Mesenchymal stem cell (in vitro differentiated cells and primary cell): ENCODE measurements at regions not wholly inside any gene's neighbourhood (a gene's known extent, or its start where the extent isn't known, plus 50 kb on each side); places are given as distances from the start of the nearest gene placed in this dataset.

Experiments used
- DNase-seq: peaks from one replicate; pipeline ENCODE4 v3.0.0-alpha.2; 2013
- H2AFZ ChIP-seq: one replicate; pipeline ENCODE4 v1.6.1; 2013; ENCODE audit warnings: low read depth, mild to moderate bottlenecking, control low read depth, inconsistent platforms, low read length, moderate library complexity
- H2AK5ac ChIP-seq: 2 replicates; pipeline ENCODE4 v1.6.1; 2013; ENCODE audit warnings: low read length, moderate library complexity, mild to moderate bottlenecking, inconsistent platforms; ENCODE audit not compliant: severe bottlenecking
- H2BK120ac ChIP-seq: one replicate; pipeline ENCODE4 v1.6.1; 2013; ENCODE audit warnings: low read depth, mild to moderate bottlenecking, inconsistent platforms, low read length, moderate library complexity
- H2BK12ac ChIP-seq, 2 experiments: one replicate each; pipeline ENCODE4 v1.6.1; 2013; ENCODE audit warnings: inconsistent platforms in 2 of 2, low read length in 2 of 2, mild to moderate bottlenecking in 2 of 2, moderate library complexity in 2 of 2, control low read depth in 1 of 2
- H2BK15ac ChIP-seq: one replicate; pipeline ENCODE4 v1.6.1; 2013; ENCODE audit warnings: mild to moderate bottlenecking, low read depth, inconsistent platforms; ENCODE audit not compliant: poor library complexity, severe bottlenecking
- H2BK5ac ChIP-seq: 2 replicates; pipeline ENCODE4 v1.6.1; 2013; ENCODE audit warnings: low read depth, mild to moderate bottlenecking, low read length, control low read depth, inconsistent platforms; ENCODE audit not compliant: poor library complexity, severe bottlenecking
- H3K14ac ChIP-seq, 2 experiments: one replicate each; pipeline ENCODE4 v1.6.1; 2013; ENCODE audit warnings: inconsistent platforms in 2 of 2, low read length in 2 of 2, control low read depth in 1 of 2, mild to moderate bottlenecking in 1 of 2, moderate library complexity in 1 of 2
- H3K18ac ChIP-seq, 2 experiments: one replicate each; pipeline ENCODE4 v1.6.1; 2013; ENCODE audit warnings: inconsistent platforms in 2 of 2, low read length in 2 of 2, control low read depth in 1 of 2, low read depth in 1 of 2, mild to moderate bottlenecking in 1 of 2
- H3K23ac ChIP-seq, 2 experiments: one replicate each; pipeline ENCODE4 v1.6.1; 2013; ENCODE audit warnings: inconsistent platforms in 2 of 2, low read length in 2 of 2, mild to moderate bottlenecking in 2 of 2, moderate library complexity in 2 of 2, control low read depth in 1 of 2
- H3K27ac ChIP-seq: 2 replicates; pipeline ENCODE4 v1.5.1; 2013; ENCODE audit warnings: mild to moderate bottlenecking, moderate library complexity, low read length, control low read depth, inconsistent platforms; ENCODE audit not compliant: poor library complexity, severe bottlenecking
- H3K27me3 ChIP-seq, 2 experiments: 2 replicates each; pipeline versions ENCODE4 v1.6.1 to v1.7.0; 2013; ENCODE audit warnings: low read length in 2 of 2, mild to moderate bottlenecking in 2 of 2, moderate library complexity in 2 of 2, control low read depth in 1 of 2, inconsistent platforms in 1 of 2; ENCODE audit not compliant: control insufficient read depth in 1 of 2, insufficient read depth in 1 of 2
- H3K36me3 ChIP-seq, 2 experiments: 2 replicates each; pipeline versions ENCODE4 v1.6.1 to v1.7.0; 2013; ENCODE audit warnings: low read length in 2 of 2, control low read depth in 1 of 2, inconsistent platforms in 1 of 2, low read depth in 1 of 2, mild to moderate bottlenecking in 1 of 2; ENCODE audit not compliant: insufficient read depth in 2 of 2, control insufficient read depth in 1 of 2
- H3K4ac ChIP-seq, 2 experiments: one replicate each; pipeline ENCODE4 v1.6.1; 2013; ENCODE audit warnings: inconsistent platforms in 2 of 2, low read length in 2 of 2, mild to moderate bottlenecking in 2 of 2, moderate library complexity in 2 of 2, control low read depth in 1 of 2, low read depth in 1 of 2
- H3K4me1 ChIP-seq: 2 replicates; pipeline ENCODE4 v1.6.1; 2013; ENCODE audit warnings: low read depth, low read length, control low read depth; ENCODE audit not compliant: control insufficient read depth, insufficient read depth
- H3K4me2 ChIP-seq: 2 replicates; pipeline ENCODE4 v1.6.1; 2013; ENCODE audit warnings: low read length, mild to moderate bottlenecking, inconsistent platforms; ENCODE audit not compliant: poor library complexity, severe bottlenecking
- H3K4me3 ChIP-seq, 2 experiments: 2 replicates each; pipeline versions ENCODE4 v1.5.1 to v1.7.0; 2013; ENCODE audit warnings: low read length in 2 of 2, mild to moderate bottlenecking in 2 of 2, control low read depth in 1 of 2, low read depth in 1 of 2; ENCODE audit not compliant: insufficient read depth in 1 of 2
- H3K79me1 ChIP-seq: replicated peaks from 2 replicates; pipeline ENCODE4 v1.6.1; 2013; ENCODE audit warnings: mild to moderate bottlenecking, control low read depth, low read length, inconsistent platforms; ENCODE audit not compliant: poor library complexity, severe bottlenecking
- H3K9ac ChIP-seq: 2 replicates; pipeline ENCODE4 v1.7.0; 2013; ENCODE audit warnings: mild to moderate bottlenecking, low read length, moderate library complexity
- H3K9me3 ChIP-seq: 2 replicates; pipeline ENCODE4 v1.7.0; 2013; ENCODE audit warnings: mild to moderate bottlenecking, low read length; ENCODE audit not compliant: control insufficient read depth
- H4K8ac ChIP-seq: one replicate; pipeline ENCODE4 v1.6.1; 2013; ENCODE audit warnings: inconsistent platforms, mild to moderate bottlenecking, low read length, moderate library complexity
- H4K91ac ChIP-seq: one replicate; pipeline ENCODE4 v1.6.1; 2013; ENCODE audit warnings: mild to moderate bottlenecking, low read length, inconsistent platforms
- WGBS: methylation state at CpG from one replicate; pipeline ENCODE4 v1.1.7; 2013; ENCODE audit warnings: mixed read lengths; 5-methylcytosine and 5-hydroxymethylcytosine counted together

DNA sequence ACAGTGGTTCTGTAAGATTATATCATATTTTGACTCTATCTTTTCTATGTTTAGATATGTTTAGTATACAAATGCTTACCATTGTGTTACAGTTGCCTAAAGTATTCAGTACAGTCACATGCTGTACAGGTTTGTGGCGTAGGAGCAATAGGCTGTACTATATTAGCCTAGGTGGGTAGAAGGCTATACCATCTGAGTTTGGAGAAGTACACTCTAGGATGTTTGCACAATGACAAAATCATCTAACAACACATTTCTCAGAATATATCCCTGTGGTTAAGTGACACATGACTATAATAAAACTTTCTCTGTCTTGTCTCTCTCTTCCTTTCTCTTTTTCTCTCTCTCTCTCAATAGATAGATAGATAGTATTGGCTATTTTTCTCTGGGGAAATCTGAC, 1053.1 kb downstream of the STIM2 start:
- no peaks in the 10 kb centered on the region for H3K4me1 ChIP-seq
- H3K4me2 ChIP-seq, result no peak overlapping the region
- no peak overlapping the region for H4K91ac ChIP-seq
- no peak overlapping the region for H4K8ac ChIP-seq
- no peaks in the 10 kb centered on the region for H3K79me1 ChIP-seq
- no peak overlapping the region for H2BK120ac ChIP-seq
- H3K23ac ChIP-seq, result no peak overlapping the region
- H3K14ac ChIP-seq, result no peak overlapping the region
- no peak overlapping the region for H3K9ac ChIP-seq
- no peak overlapping the region for H2AFZ ChIP-seq
- no peaks in the 10 kb centered on the region for H3K36me3 ChIP-seq
- no peak overlapping the region for H2BK12ac ChIP-seq
- no peak overlapping the region for H2BK5ac ChIP-seq
- H2BK15ac ChIP-seq, result no peak overlapping the region
- H2AK5ac ChIP-seq, result no peak overlapping the region
- H3K4ac ChIP-seq, result no peak overlapping the region
- H3K9me3 ChIP-seq, result no peaks in the 10 kb centered on the region
- no peak overlapping the region for H3K18ac ChIP-seq
- H3K27me3 ChIP-seq, result no peaks in the 10 kb centered on the region
- no peak overlapping the region for H3K4me3 ChIP-seq
- H3K27ac ChIP-seq, result no peak overlapping the region
- WGBS, result no CpG with 5 or more reads among the region's 1 CpG
- no peak for DNase-seq

DNA sequence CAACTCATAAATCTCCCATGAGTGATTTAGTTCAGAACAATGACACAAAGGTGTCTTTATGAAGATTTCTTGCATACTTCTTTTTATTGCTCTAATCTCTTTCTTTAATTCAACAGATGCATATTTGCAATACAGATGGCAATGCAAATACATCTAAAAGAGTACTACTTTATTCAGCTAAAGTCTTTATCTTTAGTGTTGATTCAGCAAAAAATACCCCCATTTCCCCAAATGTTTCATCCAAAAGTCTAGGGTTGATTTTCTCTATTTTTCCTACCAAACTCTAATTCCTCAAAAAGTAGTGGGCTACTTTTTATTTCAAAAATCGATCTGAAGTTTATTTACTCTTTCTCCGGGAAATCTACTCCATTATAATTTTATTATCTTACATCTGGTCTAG, 1055.2 kb downstream of the STIM2 start:
- Histone ChIP-seq H3K36me3 (no peaks in the 10 kb centered on the region), H3K27me3 (no peaks in the 10 kb centered on the region), H2BK120ac (no peak overlapping the region), H3K9ac (no peak overlapping the region), H3K4me2 (no peak overlapping the region), H2BK12ac (no peak overlapping the region), H2BK15ac (no peak overlapping the region), H3K18ac (no peak overlapping the region), H2BK5ac (no peak overlapping the region), H3K14ac (no peak overlapping the region), H3K4ac (no peak overlapping the region), H3K27ac (no peak overlapping the region), H3K79me1 (no peaks in the 10 kb centered on the region), H4K8ac (no peak overlapping the region), H2AFZ (no peak overlapping the region), H2AK5ac (no peak overlapping the region), H3K23ac (no peak overlapping the region), H3K9me3 (no peaks in the 10 kb centered on the region), H3K4me1 (no peaks in the 10 kb centered on the region), H3K4me3 (no peak overlapping the region), H4K91ac (no peak overlapping the region)
- WGBS, result 50% methylated on average over 1 of the region's 2 CpGs
- DNase-seq, result no peak

DNA sequence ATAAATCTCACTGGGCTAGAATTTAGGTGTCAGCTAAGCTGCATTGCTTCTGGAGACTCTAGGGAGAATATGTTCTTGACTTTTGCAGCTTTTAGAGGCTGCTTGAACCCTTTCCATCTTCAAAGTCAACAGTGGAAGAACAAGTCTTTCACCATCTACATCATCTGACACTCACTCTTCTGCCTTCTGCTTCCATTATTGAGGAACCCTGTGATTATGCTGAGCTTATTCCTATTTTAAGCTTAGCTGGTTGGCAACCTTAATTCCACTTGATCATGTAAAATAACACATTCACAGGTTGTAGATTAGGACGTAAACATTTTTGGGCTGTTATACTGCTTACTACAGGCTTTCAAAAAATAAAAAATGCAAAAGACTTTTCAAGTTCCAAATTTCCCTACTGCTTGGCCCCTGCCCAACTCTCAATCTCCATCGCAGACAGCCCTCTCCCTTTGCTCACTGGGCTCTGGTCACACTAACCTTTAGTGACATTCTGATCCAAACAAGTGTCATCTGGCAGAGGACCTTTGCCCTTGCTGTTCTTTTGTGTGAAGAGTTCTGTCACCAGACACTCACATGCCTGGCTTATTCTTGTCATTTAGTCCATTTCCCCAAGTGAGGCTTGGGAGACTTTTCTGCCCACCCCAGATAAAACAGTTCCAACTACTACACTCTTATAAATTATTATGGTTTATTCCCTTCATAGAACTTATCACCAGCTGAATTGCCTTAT, 1056.0 kb downstream of the STIM2 start:
- H3K4me1 ChIP-seq, result no peaks in the 10 kb centered on the region
- no peaks in the 10 kb centered on the region for H3K36me3 ChIP-seq
- no peak for DNase-seq
- no peak overlapping the region for H2BK5ac ChIP-seq
- no peak overlapping the region for H3K18ac ChIP-seq
- no peak overlapping the region for H2BK15ac ChIP-seq
- no peak overlapping the region for H3K14ac ChIP-seq
- no peak overlapping the region for H3K4ac ChIP-seq
- H3K9me3 ChIP-seq, result no peaks in the 10 kb centered on the region
- WGBS, result 60% methylated on average over 2 of the region's 2 CpGs
- H3K9ac ChIP-seq, result no peak overlapping the region
- no peak overlapping the region for H2AK5ac ChIP-seq
- no peak overlapping the region for H2BK12ac ChIP-seq
- H2BK120ac ChIP-seq, result no peak overlapping the region
- H2AFZ ChIP-seq, result no peak overlapping the region
- H3K27ac ChIP-seq, result no peak overlapping the region
- H4K91ac ChIP-seq, result no peak overlapping the region
- H3K79me1 ChIP-seq, result no peaks in the 10 kb centered on the region
- no peak overlapping the region for H3K23ac ChIP-seq
- no peak overlapping the region for H4K8ac ChIP-seq
- no peaks in the 10 kb centered on the region for H3K27me3 ChIP-seq
- no peak overlapping the region for H3K4me3 ChIP-seq
- H3K4me2 ChIP-seq, result no peak overlapping the region

DNA sequence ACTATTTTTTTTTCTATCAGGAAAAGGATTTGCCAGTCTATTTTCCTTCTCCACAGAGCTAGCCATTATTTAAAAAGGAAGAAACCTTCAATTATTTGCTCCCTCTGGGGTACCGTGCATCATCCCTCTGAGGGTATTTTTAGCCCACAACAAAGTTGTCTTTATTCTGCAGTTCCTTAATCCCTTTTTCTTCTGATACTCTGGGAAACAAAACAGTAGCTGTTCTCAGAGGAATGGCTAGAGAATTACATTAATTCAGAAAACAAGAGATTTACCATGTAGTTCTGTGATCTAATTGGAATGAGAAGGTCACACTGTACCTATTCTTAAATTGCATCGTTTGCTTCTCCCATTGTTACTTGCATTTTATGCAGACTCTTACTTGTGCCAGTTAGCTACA, 1056.7 kb downstream of the STIM2 start:
- H2BK120ac ChIP-seq, result no peak overlapping the region
- H3K27me3 ChIP-seq, result no peaks in the 10 kb centered on the region
- H3K4me1 ChIP-seq, result no peaks in the 10 kb centered on the region
- DNase-seq, result no peak
- H2AK5ac ChIP-seq, result no peak overlapping the region
- H3K23ac ChIP-seq, result no peak overlapping the region
- H2AFZ ChIP-seq, result no peak overlapping the region
- H3K4me2 ChIP-seq, result no peak overlapping the region
- no peaks in the 10 kb centered on the region for H3K9me3 ChIP-seq
- no peak overlapping the region for H3K4ac ChIP-seq
- H4K8ac ChIP-seq, result no peak overlapping the region
- H2BK12ac ChIP-seq, result no peak overlapping the region
- no peak overlapping the region for H2BK5ac ChIP-seq
- 79% methylated on average over 2 of the region's 2 CpGs for WGBS
- no peak overlapping the region for H3K27ac ChIP-seq
- no peaks in the 10 kb centered on the region for H3K79me1 ChIP-seq
- no peak overlapping the region for H3K14ac ChIP-seq
- no peak overlapping the region for H3K9ac ChIP-seq
- no peak overlapping the region for H3K4me3 ChIP-seq
- no peak overlapping the region for H2BK15ac ChIP-seq
- H3K36me3 ChIP-seq, result no peaks in the 10 kb centered on the region
- H4K91ac ChIP-seq, result no peak overlapping the region
- no peak overlapping the region for H3K18ac ChIP-seq
